ENCODE measurements at regions not wholly inside any gene's neighbourhood (a gene's known extent, or its start where the extent isn't known, plus 50 kb on each side); places are given as distances from the start of the nearest gene placed in this dataset.

DNA sequence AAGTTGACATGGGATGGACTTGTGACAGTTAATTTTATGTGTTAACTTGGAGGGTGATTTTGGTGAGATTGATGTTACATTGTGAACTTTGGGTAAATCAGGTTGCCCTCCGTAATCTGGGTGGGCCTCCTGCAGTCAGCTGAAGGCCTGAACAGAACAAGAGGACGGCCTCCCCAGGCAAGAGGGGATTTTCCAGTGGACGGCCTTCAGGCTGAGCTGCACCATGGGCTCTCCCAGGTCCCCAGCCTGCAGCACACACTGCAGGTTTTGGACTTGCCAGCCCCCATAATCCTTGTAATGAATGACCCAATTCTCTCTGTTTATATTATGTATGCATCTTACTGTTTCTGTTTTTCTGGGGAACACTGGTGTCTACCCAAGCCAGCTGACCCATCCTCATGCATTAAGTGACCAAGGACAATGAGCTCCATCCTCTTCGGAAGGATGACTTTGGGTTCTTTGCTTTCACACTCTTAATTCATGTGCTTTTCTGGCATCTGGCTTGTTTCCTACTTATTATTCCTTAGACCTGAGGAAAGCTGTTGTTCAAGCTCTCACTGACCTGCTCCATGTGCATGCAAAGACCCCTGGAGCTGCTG lies 64.2 kb downstream of the DACT2 start:
- TF ChIP-seq, protein P1, sequence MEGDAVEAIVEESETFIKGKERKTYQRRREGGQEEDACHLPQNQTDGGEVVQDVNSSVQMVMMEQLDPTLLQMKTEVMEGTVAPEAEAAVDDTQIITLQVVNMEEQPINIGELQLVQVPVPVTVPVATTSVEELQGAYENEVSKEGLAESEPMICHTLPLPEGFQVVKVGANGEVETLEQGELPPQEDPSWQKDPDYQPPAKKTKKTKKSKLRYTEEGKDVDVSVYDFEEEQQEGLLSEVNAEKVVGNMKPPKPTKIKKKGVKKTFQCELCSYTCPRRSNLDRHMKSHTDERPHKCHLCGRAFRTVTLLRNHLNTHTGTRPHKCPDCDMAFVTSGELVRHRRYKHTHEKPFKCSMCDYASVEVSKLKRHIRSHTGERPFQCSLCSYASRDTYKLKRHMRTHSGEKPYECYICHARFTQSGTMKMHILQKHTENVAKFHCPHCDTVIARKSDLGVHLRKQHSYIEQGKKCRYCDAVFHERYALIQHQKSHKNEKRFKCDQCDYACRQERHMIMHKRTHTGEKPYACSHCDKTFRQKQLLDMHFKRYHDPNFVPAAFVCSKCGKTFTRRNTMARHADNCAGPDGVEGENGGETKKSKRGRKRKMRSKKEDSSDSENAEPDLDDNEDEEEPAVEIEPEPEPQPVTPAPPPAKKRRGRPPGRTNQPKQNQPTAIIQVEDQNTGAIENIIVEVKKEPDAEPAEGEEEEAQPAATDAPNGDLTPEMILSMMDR (conservative IDR thresholded peaks at IDR 0.05; ENCODE audit: low read depth, low read length): no peak
- no peak for DNase-seq (ENCODE audit: low read depth)
- no peak overlapping the region for H3K4me3 ChIP-seq (ENCODE audit: low read length)

DNA sequence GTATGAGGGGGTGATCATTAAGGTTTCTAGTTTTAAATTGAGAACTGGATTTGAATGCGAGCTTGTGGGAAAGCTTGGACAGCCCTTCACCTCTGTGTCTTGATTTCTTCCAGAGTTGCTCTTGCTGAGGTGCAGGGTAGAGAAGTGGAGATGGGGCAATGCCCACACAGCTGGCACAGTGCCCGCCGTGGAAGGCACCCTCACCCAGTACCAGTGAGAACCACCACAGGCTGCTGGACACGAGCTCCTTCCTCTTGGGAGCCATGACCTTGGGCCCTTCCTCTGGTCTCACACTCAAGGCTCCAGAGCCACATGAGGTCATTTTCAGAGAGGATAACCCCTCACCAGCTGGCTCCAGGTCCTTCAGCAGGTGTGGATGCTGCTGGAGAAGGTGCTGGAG lies 67.3 kb downstream of the DACT2 start:
- TF ChIP-seq, protein P1 (conservative IDR thresholded peaks at IDR 0.05; ENCODE audit: low read depth, low read length): no peak
- no peak for DNase-seq (ENCODE audit: low read depth)
- no peak overlapping the region for H3K4me3 ChIP-seq (ENCODE audit: low read length)

DNA sequence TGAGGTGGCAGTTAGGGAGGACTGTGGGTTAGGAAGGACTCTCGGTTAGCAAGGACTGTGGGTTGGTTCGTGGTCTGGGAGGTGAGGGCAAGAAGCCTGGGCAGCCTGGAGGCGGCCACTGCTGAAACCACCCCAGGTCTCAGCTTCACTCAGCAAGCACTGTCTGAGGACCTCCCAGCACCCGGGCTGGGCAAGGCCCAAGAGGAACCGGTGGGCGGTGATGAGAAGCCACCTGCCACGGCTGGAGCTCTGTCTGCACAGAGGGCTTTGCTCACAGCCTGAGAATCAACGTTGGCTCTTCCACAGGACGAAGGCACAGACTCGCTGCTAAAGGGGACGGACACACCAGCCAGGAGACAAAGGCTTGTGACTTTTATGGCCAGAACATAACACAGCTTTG lies 69.3 kb downstream of the DACT2 start:
- no peak overlapping the region for H3K4me3 ChIP-seq (ENCODE audit: low read length)
- DNase-seq (ENCODE audit: low read depth): no peak
- TF ChIP-seq, protein P1 (conservative IDR thresholded peaks at IDR 0.05; ENCODE audit: low read depth, low read length): no peak

DNA sequence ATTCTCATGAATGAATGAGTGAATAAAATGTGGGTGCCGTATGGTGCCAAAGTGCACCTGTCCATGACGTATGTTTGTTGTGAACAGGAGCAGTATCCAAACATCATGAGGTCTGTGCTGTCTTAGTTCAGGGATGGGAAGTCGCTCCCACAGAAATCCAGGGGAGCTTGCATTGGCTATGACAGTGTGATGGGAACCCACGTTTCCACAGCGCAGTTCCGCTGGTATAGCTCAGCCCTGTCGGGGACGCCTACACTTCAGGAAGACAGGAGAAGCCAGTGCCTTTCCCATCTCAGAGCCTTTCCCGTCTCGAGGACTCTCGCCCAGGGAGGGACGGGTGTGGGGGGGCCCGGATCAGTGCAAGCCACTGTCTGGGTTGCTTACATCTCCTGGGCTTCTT lies 69.8 kb downstream of the DACT2 start:
- DNase-seq (ENCODE audit: low read depth): no peak
- no peak overlapping the region for H3K4me3 ChIP-seq (ENCODE audit: low read length)
- TF ChIP-seq, protein P1 (conservative IDR thresholded peaks at IDR 0.05; ENCODE audit: low read depth, low read length): no peak

DNA sequence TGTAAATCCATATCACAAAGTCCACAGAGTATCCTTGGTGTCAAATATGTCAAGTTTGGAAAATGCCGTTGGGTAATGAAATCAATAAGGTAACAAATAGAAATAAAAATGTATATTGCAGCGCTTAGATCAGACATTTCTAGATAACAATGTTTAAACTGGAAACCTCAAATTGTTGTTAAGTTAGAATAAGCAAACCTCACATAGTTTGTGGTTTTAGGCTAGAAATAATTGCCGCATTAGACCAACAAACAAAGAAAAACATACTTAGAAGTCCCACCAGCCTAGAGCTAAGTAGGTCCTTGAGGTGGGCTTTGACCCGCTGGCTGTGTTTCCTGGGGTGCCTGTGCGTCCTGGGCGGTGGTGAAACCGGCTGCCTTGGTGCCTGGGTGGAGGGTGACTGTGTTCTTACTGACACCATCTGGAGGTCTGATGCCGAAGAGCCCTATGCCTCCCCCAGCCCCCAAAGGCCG lies 71.4 kb downstream of the DACT2 start:
- DNase-seq (ENCODE audit: low read depth): no peak
- H3K4me3 ChIP-seq (ENCODE audit: low read length): no peak overlapping the region
- TF ChIP-seq, protein P1 (conservative IDR thresholded peaks at IDR 0.05; ENCODE audit: low read depth, low read length): no peak

DNA sequence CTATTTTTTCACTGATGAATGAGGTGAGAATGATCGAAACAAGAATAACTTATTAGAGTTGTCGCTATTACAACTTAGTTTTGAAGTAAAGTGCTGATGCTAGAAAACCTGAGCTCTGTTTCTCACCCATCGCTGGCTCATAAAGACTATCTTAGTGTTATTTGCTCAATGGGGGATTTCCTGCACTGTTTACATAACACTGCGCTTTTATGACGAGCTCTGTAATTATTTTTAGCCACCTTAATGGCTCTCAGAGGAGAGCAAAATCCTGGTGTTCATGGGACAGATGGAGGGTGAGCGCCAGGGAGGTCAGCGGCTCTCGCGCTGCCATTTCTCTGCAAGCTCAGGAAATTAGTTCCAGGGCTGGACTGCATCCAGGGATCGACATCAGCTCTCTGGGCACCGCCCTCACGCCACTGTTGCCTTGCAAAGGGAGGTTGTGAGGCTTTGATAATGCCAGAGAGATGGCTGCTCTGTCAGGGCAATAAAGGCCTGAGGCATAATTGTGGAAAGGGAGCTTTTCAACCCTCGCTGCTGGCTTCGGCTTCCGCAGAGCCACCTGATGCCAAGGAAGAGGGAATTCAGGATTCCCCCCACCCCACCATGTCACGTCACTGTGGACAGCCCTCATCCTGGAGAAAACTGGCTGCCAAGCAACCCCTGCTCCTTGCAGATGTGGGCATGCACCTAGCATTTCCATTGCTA lies 72.0 kb downstream of the DACT2 start:
- no peak for DNase-seq (ENCODE audit: low read depth)
- H3K4me3 ChIP-seq (ENCODE audit: low read length): no peak overlapping the region
- TF ChIP-seq, protein P1 (conservative IDR thresholded peaks at IDR 0.05; ENCODE audit: low read depth, low read length): no peak

Measured in retinal pigment epithelial cell (primary cell).